GM18907 (cell line): ENCODE measurements at regions not wholly inside any gene's neighbourhood (a gene's known extent, or its start where the extent isn't known, plus 50 kb on each side); places are given as distances from the start of the nearest gene placed in this dataset.

Experiments used
- ATAC-seq: cut with Tn5 transposase; IDR thresholded peaks from one replicate; pipeline ENCODE4 v1.9.1; 2021; ENCODE audit warnings: mild to moderate bottlenecking, moderate library complexity; ENCODE audit not compliant: unreplicated experiment

DNA sequence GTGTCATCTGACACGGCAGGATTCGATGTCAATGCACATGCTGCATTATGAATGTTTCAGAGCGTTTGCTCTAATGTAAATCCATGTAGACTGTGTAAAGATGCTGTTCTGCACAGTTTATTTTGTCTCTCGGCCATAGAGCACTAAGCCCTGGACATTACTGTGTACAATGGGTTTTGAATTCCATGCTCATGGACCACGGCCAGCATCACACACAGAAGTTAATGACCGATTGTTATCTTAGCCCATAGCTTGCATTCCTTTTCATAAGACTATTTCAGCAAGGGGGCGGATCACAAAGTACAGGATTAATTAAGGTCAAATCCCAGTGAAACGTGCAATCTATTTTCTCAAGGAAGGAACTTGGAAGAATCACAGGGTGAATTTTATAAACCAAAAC, 286.1 kb upstream of the TENM3 start:
- no peak for ATAC-seq

DNA sequence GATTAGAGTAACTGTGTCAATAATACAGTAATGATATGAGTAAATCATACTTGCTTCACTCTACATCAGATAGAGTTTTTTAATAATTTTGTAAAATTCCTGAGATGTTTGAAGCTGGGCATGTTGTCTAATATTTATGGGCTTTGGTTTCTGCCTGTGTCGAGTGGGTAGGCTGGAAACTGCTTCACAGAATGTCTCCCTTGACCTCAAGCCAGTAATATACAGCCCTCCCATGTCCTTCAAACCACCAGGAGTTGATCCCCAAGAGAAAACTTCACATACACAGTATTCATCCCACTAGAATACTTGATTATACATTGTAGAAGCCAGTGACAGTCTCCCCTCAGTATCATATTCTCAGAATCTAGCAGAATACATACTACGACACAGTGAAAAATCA, 284.8 kb upstream of the TENM3 start:
- ATAC-seq, result no peak

DNA sequence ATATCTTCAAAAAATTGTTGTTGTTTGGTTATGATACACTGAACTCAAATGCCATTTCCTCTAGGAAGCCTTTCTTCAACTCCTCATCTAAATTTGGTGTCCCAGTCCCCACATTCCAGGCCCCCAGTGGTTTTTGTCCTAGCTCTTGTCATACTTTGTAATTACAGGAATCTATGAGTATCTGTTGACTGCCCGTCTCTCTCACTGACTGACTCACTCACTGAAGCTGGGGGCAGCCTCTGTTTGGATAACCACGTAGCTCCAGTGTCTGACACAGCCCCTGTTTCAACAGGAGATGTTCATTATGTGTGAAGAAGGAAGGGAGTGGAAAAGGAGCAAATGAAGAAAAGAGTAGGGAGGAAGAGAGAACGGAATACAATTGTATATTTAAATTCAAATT, 284.1 kb upstream of the TENM3 start:
- no peak for ATAC-seq

DNA sequence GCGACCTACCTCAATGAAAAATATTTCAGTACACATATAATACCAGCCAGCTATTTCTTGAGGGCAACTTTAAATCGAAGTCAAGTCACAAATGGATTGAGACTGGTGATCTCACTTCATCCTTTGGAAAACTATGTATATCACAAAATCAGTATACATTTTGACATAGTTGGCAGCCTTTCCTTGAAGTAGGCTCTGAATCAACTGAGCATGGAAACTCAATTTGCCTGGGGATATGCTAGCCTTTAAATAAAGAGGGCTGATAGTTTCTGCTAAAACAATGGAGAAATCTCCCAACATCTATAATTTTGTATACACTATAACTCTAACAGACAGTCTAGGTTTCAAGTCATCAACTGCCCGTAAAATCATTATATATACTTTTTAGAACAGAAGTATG, 282.8 kb upstream of the TENM3 start:
- no peak for ATAC-seq

DNA sequence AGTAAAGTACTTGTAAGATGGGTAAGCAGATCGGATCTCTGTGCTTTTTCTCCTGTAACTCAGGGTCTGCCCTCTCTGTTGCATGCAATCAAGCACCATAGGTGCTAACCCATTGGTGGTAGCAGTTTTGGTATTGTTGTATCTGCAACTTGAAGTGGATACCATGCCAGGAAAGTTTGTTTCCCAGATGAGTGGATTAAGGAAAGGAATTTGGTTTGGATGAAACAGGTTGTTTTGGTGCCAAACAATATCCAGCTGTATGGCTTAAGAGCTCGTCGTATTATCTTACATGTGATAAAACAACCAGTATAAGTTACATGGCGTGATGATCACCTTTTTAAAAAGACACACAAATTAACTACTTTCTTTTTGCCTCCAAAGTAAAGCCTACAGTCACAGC, 280.9 kb upstream of the TENM3 start:
- no peak for ATAC-seq

DNA sequence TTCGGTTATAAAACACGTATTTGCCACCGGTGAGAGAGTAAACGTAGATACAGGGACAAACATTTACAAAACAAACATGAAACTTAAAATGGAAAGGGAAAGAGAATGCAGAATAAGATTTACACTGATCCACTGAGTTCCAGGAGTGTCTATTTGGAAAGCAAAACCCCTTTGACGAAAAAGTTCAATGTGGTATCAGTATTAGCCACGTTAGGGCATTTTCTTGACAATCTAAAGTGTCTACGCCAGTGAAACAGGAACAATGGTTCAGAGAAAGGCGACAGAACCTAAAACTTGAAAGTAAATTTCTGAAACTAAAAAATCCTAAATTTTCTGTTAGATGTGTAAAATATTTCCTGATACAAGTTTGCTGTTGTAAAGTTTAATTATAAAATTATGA, 278.5 kb upstream of the TENM3 start:
- ATAC-seq, result no peak

DNA sequence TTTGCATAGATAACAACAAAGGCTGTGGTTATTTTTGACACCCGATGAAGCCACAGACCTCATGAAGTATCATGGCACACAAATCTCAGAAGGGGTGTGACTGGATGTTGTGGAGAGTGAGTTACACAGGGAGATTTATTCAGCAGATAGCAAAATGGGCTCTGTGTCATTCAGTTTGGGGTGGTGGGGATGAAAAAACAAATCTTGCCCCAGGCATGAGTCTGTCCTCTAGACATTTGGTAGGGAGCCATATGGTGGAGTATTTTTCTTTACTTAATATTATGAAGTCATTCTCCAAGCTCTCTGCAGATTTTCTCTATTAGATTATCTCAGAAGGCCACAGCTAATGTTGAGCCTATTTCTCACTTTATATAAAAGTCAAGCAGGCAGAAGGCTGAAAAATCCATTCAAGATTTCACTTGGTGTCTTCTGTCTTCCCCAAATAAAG, 277.1 kb upstream of the TENM3 start:
- ATAC-seq, result no peak

DNA sequence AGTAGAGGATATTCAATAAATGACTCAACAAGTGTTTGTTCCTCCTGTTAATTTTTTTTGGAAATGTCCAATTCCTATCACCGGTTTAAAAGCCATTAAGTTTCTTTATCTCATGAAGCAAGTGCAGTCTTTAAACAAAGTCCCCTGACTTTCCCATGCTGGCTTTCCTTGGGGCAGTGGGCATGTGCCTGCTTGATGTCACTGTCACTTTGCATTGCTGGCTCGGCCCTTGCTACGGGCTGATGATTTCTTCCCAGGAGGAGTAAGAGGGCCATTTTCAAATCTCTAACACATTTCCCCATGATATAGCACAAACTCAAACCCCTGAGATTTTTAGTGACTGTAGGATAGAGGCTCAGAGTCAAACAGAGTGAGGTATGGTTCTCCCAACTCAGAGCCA, 275.8 kb upstream of the TENM3 start:
- no peak for ATAC-seq

DNA sequence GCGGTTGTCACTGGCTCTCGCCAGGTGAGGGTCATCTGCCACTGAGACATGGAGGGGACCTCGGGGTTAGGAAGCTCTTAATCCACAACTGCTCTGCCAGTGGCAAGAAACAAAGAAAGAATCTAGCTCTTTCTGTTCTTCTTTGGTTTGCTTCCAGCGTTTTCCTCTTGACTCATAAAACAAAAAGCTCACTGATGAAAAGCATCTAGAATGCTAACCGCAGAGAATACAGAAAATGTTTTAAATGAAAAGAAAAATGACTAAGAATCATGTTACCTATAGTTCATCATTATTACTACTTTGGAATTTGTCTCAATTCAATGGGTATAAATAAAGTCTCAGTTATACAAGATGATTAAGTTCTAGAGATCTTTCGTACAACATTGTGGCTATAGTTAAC, 274.8 kb upstream of the TENM3 start:
- ATAC-seq, result no peak

DNA sequence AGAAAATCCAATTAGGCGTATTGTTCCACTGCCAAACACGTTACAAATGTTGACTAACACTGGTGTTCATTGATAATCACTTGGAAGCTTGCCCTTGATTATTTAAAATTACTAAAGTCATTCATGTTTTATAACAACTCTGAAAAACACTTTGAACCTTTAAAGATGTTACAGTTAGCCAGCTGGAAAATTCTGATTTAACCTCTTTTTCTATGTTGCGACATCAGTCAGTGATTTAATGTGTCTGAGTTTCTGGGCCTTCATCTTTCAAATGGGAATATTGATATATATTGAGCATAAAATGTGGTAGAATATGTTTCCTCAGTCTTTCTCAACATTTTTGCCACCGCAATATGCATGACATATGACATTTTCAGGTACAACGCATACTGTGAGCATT, 274.1 kb upstream of the TENM3 start:
- ATAC-seq, result no peak

DNA sequence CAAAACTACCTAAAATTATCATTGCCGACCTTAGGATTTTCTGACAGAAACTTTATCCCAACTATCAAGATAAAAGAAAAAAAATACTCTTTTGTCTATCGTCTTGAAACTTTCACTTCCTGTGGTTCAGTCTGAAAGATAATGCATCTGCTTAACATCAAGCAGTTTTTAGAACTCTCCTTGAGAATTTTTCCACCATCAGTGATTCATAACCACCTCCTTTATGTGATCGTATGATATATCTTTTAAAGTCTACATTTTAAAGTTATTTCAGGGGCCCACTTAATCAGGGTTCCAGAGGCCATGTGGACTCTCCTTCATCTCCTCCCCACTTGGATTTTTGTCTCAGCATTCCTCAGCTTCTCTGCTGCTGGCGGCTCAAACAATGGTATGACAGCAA, 272.8 kb upstream of the TENM3 start:
- no peak for ATAC-seq

DNA sequence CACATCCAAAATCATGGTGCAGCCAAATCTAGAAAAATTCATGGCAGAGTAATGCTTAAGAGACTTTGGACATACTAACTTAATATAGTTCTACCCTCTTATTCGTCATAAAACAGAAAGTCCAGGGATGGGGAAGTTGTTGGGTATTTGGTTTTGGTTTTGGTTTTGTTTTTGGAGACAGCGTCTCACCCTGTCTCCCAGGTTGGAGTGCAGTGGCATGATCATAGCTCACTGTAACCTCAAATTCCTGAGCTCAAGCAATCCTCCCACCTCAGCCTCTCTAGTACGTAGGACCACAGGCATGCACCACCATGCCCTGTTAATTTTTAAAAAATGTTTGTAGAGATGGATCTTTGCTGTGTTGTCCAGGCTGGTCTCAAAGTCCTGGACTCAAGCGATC, 271.8 kb upstream of the TENM3 start:
- ATAC-seq, result peak; percentile 87

DNA sequence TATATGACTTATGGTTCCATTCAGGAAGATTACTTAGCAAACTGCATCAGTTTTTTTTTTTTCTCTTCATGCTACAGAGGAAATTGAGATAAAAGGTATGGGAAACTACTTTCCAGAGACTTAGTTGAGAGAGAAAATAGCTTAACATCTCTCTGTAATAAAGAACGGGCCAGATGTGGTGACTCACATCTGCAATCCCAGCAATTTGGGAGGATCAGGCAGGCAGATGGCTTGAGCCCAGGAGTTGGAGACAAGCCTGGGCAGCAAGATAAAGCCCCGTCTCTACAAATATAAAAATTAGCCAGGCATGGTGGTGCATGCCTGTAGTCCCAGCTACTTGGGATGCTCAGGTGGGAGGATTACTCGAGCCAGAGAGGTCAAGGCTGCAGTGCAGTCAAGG, 271.2 kb upstream of the TENM3 start:
- ATAC-seq, result no peak

DNA sequence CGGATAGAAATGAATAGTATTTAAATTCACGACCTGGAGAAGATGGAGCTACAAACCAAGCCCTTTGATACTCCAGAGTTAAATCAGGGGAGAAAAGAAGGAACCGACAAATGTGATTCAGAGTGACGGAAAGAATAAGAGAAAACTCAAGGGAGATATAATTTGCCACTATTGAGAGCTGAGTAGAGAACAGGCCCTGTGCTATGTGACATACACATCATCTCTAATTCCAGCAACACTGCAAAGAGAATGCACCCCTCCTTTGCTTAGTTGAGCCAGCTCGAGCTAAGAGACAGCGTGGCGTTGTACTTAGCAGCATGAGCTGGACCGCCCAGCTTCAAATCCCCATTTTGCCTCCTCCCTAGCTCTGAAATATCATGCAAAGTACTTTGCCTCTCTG, 266.4 kb upstream of the TENM3 start:
- no peak for ATAC-seq

DNA sequence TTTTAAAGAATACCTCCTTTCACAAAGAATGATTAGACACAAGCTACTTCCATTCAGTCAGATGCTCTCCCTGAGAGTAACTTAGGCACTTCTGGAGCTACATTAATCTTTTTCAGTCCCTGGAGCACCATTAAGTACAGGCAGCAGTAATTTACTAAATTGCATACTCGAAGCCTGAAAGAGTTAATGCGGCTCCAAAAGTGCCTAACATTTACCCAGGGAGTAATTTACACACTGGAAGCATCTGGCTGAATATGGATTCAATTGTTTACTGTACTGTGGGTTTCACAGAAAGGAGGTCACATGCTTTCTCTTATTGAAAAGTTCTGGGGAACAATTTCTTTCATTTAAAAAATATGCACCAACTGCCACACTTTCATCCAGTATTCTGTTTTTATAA, 260.8 kb upstream of the TENM3 start:
- no peak for ATAC-seq

DNA sequence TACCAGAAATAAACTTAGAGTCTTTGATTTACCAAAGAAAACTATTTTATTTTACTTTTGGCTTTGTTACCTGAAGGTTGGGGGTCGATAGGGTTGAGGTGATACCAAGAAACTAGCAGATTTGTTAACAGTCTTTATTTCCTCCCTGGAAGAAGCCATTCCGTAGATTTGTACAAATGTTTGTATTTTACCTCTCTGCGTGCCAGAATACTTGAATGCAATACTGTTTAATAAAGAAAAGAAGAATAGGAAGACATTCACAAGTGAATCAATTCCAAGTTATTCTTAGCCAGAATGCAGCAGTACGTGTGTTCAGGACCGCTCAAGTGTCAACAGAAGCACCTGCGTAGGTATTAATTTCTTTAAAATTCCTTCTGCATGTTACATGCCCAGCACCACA, 260.3 kb upstream of the TENM3 start:
- ATAC-seq, result no peak

DNA sequence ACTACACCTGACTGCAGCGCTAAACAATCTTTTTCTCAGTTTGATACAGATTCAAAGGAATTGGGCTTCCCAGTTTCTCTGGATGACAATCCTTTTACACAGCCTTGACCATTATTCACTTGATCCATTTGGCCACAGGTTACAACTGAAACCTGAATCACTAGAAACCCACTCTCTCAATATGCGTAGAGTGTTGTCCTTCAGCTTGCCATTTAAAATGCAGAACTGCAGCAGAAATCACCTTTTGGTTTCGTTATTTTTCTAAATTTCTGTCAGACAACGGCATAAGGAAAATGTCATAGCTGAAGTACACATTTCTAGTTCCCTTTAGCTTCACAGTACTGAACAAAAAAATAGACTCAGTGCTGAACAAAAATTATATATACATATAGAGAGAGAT, 255.8 kb upstream of the TENM3 start:
- ATAC-seq, result no peak

DNA sequence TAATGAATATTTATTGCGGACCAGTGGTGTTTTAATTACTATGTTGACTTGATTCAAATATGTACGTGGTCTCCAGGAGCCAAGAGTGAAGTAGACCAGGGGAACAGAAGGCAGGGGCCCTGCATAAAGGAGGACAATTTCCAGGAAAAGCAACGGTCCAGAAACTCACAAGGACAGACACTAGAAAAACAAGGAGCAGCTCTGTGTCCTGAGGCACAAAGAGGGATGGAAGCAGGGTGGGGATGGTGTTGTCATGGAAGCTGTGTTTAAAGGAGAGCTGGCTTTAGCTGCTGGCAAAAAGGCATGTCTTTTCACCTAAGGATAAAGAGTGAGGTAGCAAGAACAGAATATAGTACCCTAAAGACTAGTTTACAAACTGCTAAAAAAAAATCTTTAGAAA, 254.1 kb upstream of the TENM3 start:
- no peak for ATAC-seq

DNA sequence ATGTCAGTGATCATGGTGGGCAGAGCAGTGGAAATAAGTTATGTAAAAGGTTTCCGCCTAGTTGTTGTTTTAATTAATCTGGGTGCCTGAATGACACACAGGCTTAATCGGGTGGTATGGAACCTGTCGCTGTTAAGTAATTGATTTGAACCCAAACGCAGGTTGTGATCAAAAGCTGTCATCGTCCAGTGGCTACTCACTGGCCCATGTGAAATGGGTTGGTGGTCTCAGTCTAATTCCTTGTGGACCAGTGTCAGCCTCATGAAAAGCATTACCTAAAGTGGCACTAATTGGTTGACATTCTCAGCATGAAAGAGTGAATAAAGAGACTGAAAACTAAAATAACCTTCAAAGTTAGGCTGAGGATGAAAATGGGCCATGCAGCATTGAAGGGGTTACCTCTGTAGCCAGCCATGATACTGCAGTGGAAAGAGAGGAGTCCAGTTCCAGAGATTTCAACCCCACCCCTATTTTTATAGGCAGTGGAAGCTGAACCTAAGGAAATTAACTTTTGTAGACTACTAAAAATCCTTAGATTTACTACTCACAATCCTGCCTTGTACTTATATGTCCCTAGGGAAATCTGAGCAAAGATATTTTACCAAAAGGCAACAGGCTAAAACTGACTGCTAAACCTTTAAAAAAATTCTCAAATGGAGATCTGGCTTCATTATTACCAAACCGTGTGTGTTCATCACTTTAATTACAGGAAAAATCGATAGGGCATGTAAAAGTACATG, 251.7 kb upstream of the TENM3 start:
- ATAC-seq, result no peak

DNA sequence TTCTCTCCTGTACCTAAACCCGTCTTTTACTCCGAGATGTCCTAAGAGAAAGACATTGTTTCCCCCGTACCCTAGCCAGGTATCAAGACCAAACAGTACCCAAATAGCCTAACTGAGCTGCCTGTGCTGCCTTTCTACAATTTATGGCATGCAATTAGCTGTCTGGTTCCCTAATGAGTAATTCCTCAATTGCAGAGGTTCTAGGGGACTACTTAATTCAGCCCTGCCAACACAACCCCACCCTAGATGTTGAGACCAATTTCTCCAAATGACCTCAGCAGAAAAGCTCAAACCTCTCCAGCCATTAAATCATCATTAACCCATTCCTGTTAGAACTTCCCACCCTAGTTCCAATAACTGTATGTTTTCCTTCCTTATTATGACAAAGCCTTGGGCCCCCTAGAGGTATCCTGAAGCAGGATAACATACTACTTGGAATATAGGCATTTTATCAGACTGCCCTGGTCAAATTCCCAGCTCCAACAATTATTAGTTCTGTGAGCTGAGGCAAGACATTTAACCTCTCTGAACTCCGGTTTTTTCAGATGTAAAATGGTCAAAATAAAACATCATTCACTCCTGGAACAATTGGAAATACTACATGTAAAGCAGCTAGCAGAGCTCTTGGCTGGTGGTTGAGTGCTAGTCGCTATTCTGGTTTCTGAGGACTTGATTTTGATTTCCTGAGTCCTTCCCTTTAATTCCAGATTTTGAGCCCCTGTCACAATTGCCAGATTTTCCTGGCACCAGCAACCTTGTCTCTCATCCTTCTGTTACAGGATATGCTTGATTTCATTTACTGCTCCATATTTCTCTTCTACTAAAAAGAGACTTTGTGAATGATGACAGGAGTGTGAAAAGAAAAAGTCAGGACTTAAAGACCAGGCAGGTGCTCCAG, 244.6 kb upstream of the TENM3 start:
- no peak for ATAC-seq

DNA sequence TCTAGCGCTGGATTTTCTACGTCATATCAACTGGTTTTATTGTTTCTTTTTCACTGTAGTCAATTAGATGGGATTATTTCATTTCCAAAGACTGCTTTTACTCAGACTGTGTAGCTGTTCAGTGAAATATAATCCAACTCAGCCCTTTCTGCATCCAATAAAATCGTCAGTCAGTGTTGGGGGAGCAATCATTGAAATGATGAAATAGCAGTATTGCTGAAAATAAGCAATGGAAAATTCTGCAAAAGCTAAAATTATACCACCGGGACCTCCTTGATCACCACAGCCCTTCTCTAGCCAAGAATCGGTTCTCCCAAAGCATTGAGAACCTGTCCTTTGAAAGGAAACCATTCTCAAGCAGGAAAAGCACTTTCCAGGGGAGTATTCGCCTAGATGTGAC, 243.1 kb upstream of the TENM3 start:
- no peak for ATAC-seq

DNA sequence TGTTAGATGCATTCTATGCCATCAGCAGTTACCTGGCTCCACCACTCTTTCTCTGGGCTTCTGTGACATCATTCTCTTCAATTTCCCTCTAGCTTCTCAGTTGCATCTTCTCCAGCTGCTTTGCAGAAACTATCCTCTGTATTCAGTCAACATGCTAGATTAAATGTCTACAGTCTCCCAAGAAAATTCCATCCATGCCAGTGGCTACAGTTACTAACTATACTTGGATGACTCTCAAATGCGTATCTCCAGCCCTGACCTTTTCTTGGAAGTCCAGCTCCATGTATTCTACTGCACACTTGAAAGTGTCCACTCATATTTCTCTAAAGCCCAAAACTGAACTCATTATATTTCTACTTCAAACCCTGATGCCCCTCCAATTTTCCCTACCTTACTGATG, 232.3 kb upstream of the TENM3 start:
- no peak for ATAC-seq
